Neuron (in vitro differentiated cells): ENCODE measurements at regions not wholly inside any gene's neighbourhood (a gene's known extent, or its start where the extent isn't known, plus 50 kb on each side); places are given as distances from the start of the nearest gene placed in this dataset.

ENCODE experiments used
- H2AFZ ChIP-seq: one replicate; pipeline ENCODE4 v1.6.1; 2013; ENCODE audit warnings: low read depth, mild to moderate bottlenecking, inconsistent platforms, low read length, moderate library complexity
- H3K27me3 ChIP-seq: one replicate; pipeline ENCODE4 v1.6.1; 2013; ENCODE audit warnings: low read length; ENCODE audit not compliant: insufficient read depth
- H3K36me3 ChIP-seq: one replicate; pipeline ENCODE4 v1.6.1; 2013; ENCODE audit warnings: low read length; ENCODE audit not compliant: insufficient read depth
- H3K4me1 ChIP-seq: one replicate; pipeline ENCODE4 v1.6.1; 2013; ENCODE audit warnings: low read length; ENCODE audit not compliant: insufficient read depth
- H3K4me3 ChIP-seq: 2 replicates; pipeline ENCODE4 v1.5.1; 2013; ENCODE audit warnings: mild to moderate bottlenecking, low read length, moderate library complexity
- H3K9me3 ChIP-seq: one replicate; pipeline ENCODE4 v1.6.1; 2013; ENCODE audit warnings: low read length

DNA sequence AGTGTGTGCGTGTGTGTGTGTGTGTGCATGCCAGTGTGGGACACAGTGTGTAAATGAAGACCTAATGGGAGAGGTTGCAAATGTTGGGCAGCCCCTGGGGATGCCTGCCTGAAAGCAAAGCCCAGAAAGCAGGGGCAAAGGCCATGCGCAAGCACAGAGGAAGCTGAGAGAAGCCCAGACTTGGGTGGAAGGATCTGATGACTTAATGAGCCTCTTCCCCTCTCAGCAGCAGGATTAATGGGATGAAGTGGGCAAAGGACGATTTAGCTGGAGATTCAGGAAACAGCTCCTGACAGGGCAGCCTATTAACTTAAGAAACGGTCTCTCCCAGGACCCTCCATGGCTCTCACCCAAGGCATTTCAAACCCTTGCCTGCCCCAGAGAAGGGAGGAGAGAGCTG lies 107.3 kb downstream of the EFNB1 start:
- Histone ChIP-seq H3K4me3 (no peak overlapping the region), H3K27me3 (no peaks in the 10 kb centered on the region), H3K4me1 (peaks cover 1% of the 10 kb centered on the region), H3K9me3 (no peaks in the 10 kb centered on the region), H3K36me3 (no peaks in the 10 kb centered on the region), H2AFZ (no peak overlapping the region)

DNA sequence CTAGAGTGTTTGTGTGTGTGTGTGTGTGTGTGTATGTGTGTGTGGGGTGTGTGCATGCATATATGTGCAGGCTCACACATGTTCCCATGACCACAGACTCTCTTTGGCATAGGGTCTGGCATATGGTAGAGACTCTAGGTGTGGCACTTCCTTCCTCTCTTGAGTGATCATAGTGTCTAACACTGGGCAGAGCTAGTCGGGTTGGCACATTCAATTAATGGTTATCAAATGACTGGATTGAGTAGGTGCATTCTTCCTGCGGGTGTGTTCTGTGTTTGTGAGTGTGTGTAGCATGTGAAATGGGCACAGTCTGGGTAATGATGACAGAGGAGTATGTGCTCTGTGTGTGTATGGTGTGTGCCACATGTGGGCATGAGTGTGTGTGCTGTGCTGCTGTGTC lies 106.5 kb downstream of the EFNB1 start:
- Histone ChIP-seq H3K27me3 (no peaks in the 10 kb centered on the region), H2AFZ (no peak overlapping the region), H3K36me3 (no peaks in the 10 kb centered on the region), H3K4me3 (no peak overlapping the region), H3K9me3 (no peaks in the 10 kb centered on the region), H3K4me1 (peaks cover 8% of the 10 kb centered on the region)

DNA sequence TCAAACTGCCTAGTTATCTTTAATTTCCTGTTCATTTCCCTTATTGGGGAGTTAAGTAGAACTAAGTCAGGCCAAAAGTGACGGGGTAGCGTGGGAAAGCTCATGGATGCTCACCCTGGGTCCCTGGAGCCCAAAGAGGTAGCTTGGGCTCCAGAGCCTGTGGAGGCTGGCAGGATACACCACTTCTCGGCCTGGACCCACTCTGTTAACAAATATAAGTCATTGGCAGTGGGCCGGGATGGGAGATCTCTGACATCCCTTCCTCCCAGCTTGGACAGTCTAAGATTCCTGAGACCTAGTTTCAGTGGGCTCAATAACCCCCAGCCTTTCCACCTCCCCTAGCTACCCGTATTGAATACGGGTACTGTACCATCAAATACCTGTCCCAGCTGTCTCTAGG lies 106.1 kb downstream of the EFNB1 start:
- H2AFZ ChIP-seq: no peak overlapping the region
- H3K4me3 ChIP-seq: no peak overlapping the region
- H3K4me1 ChIP-seq: peaks cover 10% of the 10 kb centered on the region
- H3K9me3 ChIP-seq: no peaks in the 10 kb centered on the region
- no peaks in the 10 kb centered on the region for H3K27me3 ChIP-seq
- no peaks in the 10 kb centered on the region for H3K36me3 ChIP-seq

DNA sequence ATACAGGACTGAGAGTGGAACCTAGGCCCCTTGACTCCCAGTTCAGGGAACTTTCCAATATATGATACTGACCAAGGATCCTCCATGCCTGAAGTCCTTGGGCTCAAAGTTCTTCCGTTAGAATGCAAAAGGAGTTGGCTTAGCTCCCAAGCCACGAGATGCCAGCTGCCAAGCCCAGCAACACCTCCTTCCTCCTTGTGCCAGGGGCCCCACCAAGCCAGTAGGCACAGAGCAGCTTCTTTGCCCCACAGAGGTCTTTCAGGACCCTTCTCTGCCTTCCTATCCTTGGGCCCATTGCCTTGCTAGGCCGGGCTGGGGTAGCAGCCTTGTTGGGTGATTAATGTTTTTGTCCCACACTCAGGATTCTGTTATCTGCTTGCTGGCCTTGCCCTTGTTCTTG lies 105.6 kb downstream of the EFNB1 start:
- Histone ChIP-seq H2AFZ (no peak overlapping the region), H3K9me3 (no peaks in the 10 kb centered on the region), H3K4me3 (no peak overlapping the region), H3K27me3 (no peaks in the 10 kb centered on the region), H3K4me1 (peaks cover 10% of the 10 kb centered on the region), H3K36me3 (no peaks in the 10 kb centered on the region)

DNA sequence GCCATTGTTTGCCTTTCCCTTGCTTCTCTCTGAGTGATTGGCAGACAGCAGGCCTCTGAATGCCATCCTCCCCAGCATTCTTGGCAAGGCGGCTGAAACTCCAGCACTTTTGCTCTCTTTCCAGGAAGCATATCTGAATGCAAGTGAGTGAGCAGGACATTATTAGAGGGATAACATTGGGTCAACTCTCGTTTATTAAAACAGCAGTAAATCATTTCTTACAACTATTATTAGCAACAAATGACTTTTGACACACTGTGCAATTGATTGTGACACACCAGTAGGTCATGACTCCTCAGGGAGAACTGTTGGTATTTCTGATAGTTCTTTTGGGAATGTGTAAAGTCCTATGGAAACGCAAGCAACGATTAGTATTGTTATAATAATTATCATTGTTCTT lies 103.8 kb downstream of the EFNB1 start:
- Histone ChIP-seq H3K27me3 (peaks cover 4% of the 10 kb centered on the region), H2AFZ (no peak overlapping the region), H3K9me3 (no peaks in the 10 kb centered on the region), H3K36me3 (no peaks in the 10 kb centered on the region), H3K4me3 (no peak overlapping the region), H3K4me1 (peaks cover 10% of the 10 kb centered on the region)

DNA sequence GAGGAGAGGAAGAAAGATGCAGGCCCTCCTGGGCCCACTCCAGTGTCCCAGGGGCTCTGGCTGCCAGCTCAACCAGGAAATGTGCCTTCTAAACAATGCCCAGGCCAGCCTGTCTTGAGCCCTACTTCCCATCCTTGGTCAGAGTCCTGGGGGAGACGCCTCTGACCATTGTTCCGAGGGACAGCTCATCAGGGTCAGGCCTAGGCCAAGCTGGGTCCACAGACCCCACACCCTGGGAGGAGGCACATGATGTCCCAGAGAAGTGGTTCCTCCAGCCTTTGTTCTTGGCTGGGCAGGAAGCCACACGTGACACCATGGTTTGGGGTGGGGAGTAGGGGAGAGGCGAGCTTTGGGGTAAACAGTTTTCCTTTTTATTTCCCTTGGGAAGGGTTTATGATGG lies 102.5 kb downstream of the EFNB1 start:
- Histone ChIP-seq H3K27me3 (peaks cover 6% of the 10 kb centered on the region), H3K9me3 (no peaks in the 10 kb centered on the region), H3K4me1 (peaks cover 10% of the 10 kb centered on the region), H3K4me3 (no peak overlapping the region), H3K36me3 (no peaks in the 10 kb centered on the region), H2AFZ (no peak overlapping the region)

DNA sequence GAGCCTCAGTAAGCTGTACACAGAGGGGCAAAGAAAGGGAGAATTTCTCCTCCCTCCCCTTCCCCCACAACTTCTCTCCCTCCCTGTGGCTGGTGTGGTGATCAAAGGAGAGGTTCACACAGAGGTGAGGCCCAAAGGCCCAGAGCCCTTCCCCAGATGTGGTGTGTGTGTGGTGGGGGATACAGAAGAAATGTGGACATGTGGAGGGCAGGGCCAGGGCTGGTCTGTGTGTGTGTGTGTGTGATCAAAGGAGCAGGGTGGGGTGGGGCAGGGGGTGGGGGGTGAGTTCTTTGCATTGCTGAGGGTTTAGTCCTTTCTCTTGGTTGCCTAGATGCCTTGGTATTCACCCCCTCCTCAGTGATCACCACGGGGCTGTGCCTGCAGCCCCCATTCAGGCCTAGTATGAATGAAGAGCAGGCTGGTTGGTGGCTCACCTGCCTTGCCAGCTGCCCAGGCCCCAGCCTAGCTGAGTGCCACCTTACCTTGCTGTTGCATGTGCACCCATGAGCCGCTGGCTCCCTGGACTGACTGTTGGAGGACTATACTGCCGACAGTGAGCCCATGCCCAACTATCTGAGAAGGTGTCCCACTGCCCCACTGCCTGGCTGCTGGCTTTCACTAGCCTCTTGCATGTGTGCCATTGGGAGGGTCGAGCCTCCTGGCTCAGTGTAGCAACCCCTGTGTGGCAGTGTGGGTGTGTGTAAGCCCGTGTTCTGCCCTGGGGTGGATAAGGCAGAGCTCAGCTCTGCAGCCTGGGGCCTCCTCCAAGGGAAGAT lies 101.9 kb downstream of the EFNB1 start:
- no peaks in the 10 kb centered on the region for H3K9me3 ChIP-seq
- peaks cover 6% of the 10 kb centered on the region for H3K27me3 ChIP-seq
- H2AFZ ChIP-seq: no peak overlapping the region
- no peaks in the 10 kb centered on the region for H3K36me3 ChIP-seq
- no peak overlapping the region for H3K4me3 ChIP-seq
- peaks cover 10% of the 10 kb centered on the region for H3K4me1 ChIP-seq

DNA sequence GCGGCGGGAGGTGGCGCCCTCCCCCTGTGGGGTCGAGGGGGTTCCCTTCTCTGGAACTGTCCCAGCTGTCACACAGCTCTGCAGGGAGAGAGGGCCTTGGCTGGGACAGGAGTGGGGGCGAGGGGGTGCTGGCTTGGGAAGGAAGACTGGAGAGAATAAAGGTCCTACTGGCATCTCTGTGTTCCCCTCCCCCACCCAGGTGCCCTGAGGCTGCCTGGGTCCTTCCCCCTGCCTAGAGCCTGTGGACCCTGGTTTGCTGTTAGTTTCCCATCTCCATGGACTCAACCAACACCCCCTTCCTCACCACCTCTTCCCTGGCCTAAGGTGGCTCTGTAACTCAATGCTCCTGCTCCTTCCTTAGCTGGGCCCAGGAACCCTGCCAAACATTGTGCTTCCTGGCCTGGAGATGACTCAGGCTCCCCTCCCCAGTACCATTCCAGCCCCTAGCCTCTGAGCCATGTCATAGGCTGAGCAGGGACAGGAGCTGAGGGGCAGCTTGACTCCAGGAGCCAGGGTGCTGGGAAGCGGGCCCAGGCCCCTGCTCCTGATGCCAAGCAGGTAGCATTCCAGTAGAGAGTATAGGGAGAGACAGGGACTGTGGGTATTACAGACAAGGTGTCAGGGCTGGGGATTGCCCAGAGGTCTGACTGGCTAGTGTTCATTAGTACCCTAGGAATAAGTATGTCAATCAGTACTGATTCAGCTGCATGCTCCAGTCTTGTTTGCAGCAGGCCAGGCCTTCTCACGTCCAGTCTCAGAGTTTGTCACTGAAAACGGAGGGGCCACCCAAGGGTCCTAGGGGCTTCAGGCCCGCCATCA lies 100.7 kb downstream of the EFNB1 start:
- Histone ChIP-seq H2AFZ (no peak overlapping the region), H3K36me3 (no peaks in the 10 kb centered on the region), H3K9me3 (no peaks in the 10 kb centered on the region), H3K4me1 (peaks cover 10% of the 10 kb centered on the region), H3K4me3 (no peak overlapping the region), H3K27me3 (peaks cover 6% of the 10 kb centered on the region)

DNA sequence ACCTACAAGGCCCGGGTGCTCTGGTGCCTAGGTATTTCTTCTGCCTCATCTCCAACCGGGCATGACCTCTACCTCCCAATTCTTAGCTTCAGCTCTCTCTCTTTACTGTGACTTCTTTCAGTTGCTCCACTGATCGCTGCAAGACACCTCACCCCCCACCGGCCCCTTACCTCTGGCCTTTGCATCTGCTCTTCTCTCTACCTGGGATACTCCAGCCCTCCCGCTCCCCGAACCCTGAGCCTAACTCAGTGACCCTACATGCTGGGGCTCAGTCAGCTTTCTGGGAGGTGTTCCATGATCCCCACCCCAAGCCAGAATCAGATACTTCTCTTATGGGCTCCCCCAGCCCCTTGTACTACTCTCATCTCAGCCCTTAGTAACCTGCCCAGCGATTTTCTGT lies 99.6 kb downstream of the EFNB1 start:
- Histone ChIP-seq H3K36me3 (no peaks in the 10 kb centered on the region), H3K4me1 (peaks cover 10% of the 10 kb centered on the region), H2AFZ (no peak overlapping the region), H3K27me3 (peaks cover 6% of the 10 kb centered on the region), H3K9me3 (no peaks in the 10 kb centered on the region), H3K4me3 (no peak overlapping the region)

DNA sequence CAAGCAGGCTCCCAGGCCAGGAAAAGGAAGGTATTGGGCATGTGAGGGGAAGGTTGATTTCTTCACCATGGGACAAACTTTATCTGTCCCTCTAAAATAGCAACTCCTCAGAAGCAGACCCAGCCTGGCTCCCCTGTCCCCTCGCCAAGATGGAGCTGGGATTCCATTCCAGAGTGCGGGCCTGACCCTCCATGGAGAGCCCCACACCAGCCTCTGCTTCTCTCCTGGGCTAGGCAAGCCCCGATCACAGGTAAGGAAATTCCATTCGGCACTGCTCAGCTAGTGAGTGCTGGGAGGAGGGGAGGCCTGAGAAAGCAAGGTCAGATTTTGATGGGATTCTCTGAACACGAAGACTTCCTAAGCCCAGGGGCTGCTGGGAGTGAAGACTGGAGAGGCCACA lies 98.4 kb downstream of the EFNB1 start:
- H3K27me3 ChIP-seq: peaks cover 6% of the 10 kb centered on the region

DNA sequence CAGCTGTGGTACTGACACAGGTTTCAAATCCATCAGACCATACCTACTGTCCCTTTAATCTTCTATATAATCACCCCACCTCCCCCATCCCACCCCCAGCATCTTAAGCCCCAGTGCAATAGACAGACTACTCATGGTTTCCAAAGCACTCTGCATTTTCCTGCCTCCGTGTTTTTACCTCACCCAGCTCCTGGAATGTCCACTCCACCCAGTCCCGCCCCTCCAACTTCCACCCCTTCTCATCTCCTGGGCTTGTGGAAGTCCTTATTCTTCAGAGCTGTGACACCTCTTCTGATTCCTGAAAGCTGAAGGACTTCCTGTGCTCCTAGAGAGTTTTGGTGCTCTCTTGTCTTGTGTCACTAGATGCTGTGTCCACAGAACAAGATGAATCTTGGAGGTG lies 94.3 kb downstream of the EFNB1 start:
- Histone ChIP-seq H3K9me3 (no peaks in the 10 kb centered on the region), H3K4me3 (no peak overlapping the region), H3K27me3 (peaks cover 6% of the 10 kb centered on the region), H3K4me1 (no peaks in the 10 kb centered on the region), H3K36me3 (no peaks in the 10 kb centered on the region), H2AFZ (no peak overlapping the region)

More for the DNA sequence above, 98.4 kb downstream of the EFNB1 start:
- no peak overlapping the region for H2AFZ ChIP-seq
- H3K4me1 ChIP-seq: peaks cover 10% of the 10 kb centered on the region
- H3K9me3 ChIP-seq: no peaks in the 10 kb centered on the region
- no peaks in the 10 kb centered on the region for H3K36me3 ChIP-seq
- H3K4me3 ChIP-seq: no peak overlapping the region

DNA sequence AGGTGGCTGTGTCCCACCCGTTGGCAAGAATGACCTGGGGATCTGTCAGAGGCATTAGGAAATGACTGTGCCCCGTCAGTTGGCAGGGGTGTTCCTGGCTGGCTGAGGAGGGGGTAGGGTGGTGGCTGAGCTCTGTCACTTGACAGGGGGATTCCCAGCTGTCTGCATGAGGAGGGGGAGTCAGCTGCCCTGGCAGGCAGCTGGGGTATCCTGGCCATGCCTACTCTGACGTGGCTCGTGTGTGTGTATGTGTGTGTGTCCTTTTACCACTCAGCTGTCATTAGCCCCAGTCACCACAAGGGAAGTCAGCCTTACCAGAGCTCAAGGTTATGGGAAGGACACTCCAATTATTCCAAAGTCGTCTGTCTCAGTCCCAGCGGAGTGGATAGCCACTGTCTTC lies 93.2 kb downstream of the EFNB1 start:
- no peaks in the 10 kb centered on the region for H3K4me1 ChIP-seq
- H2AFZ ChIP-seq: no peak overlapping the region
- H3K4me3 ChIP-seq: no peak overlapping the region
- H3K36me3 ChIP-seq: no peaks in the 10 kb centered on the region
- H3K9me3 ChIP-seq: no peaks in the 10 kb centered on the region
- no peaks in the 10 kb centered on the region for H3K27me3 ChIP-seq

DNA sequence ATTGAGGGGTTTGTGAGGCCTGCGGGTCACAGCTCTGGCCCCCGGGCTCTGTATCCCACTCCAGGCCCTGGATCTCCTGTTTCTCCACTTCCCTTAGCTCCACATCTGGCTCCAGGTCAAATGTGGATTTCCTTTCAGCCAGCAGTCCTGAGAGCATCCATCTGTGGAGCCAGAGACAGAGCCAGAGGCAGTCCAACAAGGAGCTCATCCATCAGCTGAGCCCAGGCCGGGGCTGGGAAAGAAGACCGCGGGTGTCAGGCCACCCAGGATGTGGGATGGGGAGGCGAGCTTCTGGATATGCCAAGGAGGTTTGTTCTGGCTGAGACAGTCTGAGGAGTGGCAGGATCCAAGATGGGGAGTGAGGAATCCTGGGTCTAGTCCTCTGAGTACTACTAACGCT lies 91.7 kb downstream of the EFNB1 start:
- Histone ChIP-seq H2AFZ (no peak overlapping the region), H3K4me3 (no peak overlapping the region), H3K27me3 (no peaks in the 10 kb centered on the region), H3K4me1 (no peaks in the 10 kb centered on the region), H3K9me3 (no peaks in the 10 kb centered on the region), H3K36me3 (no peaks in the 10 kb centered on the region)
